ENCODE measurements at regions not wholly inside any gene's neighbourhood (a gene's known extent, or its start where the extent isn't known, plus 50 kb on each side); places are given as distances from the start of the nearest gene placed in this dataset.

- no peak for TF ChIP-seq FOXM1 (IDR thresholded peaks at IDR 0.05; ENCODE audit: borderline replicate concordance, low read depth)
- no peak for TF ChIP-seq NFIC (IDR thresholded peaks at IDR 0.05)
- no peak for TF ChIP-seq TEAD4 (IDR thresholded peaks at IDR 0.05)
- TF ChIP-seq TAF1 (IDR thresholded peaks at IDR 0.05; ENCODE audit: low read depth), result no peak
- TF ChIP-seq RAD21 (IDR thresholded peaks at IDR 0.05; ENCODE audit: low read depth), result no peak
- TF ChIP-seq USF1 (IDR thresholded peaks at IDR 0.05), result no peak
- no peak for TF ChIP-seq TCF12 (IDR thresholded peaks at IDR 0.05; ENCODE audit: low read depth)
- no peak for TF ChIP-seq ZBTB7A (IDR thresholded peaks at IDR 0.05; ENCODE audit: low read depth)
- no peak for TF ChIP-seq MAX (IDR thresholded peaks at IDR 0.05)
- TF ChIP-seq CEBPB (IDR thresholded peaks at IDR 0.05), result no peak
- TF ChIP-seq REST (IDR thresholded peaks at IDR 0.05; ENCODE audit: low read depth), result no peak
Measured at GRCh38 chr20:56945901-56946300, 316.8 kb downstream of the TFAP2C start.

- no peak for TF ChIP-seq EP300 (IDR thresholded peaks at IDR 0.05; ENCODE audit: borderline replicate concordance)
- peak; percentile 33; the same call in 1 of the 2 replicates for TF ChIP-seq USF1 (IDR thresholded peaks at IDR 0.05)
Measured at GRCh38 chr20:56949318-56949717, 317.1 kb downstream of the BMP7 start.

- TF ChIP-seq ZBTB7A (IDR thresholded peaks at IDR 0.05; ENCODE audit: low read depth) (no peak), REST (IDR thresholded peaks at IDR 0.05; ENCODE audit: low read depth) (no peak), CREB1 (IDR thresholded peaks at IDR 0.05; ENCODE audit: low read depth) (no peak), NFIC (IDR thresholded peaks at IDR 0.05) (no peak), TCF12 (IDR thresholded peaks at IDR 0.05; ENCODE audit: low read depth) (no peak), EGR1 (IDR thresholded peaks at IDR 0.05) (no peak), USF1 (IDR thresholded peaks at IDR 0.05) (no peak), TAF1 (IDR thresholded peaks at IDR 0.05; ENCODE audit: low read depth) (no peak), RAD21 (IDR thresholded peaks at IDR 0.05; ENCODE audit: low read depth) (no peak), EP300 (IDR thresholded peaks at IDR 0.05; ENCODE audit: borderline replicate concordance) (no peak), CEBPB (IDR thresholded peaks at IDR 0.05) (no peak), FOXM1 (IDR thresholded peaks at IDR 0.05; ENCODE audit: borderline replicate concordance, low read depth) (no peak), MAX (IDR thresholded peaks at IDR 0.05) (no peak), TEAD4 (IDR thresholded peaks at IDR 0.05) (no peak), YY1 (IDR thresholded peaks at IDR 0.05; ENCODE audit: low read depth) (no peak)
Measured at GRCh38 chr20:56952258-56953047, 314.0 kb downstream of the BMP7 start.

GRCh38 chr20:56953048-56953586 is 313.3 kb downstream of the BMP7 start:
- TF ChIP-seq TCF12 (IDR thresholded peaks at IDR 0.05; ENCODE audit: low read depth), result no peak
- no peak for TF ChIP-seq CEBPB (IDR thresholded peaks at IDR 0.05)
- no peak for TF ChIP-seq EGR1 (IDR thresholded peaks at IDR 0.05)
- TF ChIP-seq CREB1 (IDR thresholded peaks at IDR 0.05; ENCODE audit: low read depth), result no peak

- no peak for TF ChIP-seq CEBPB (IDR thresholded peaks at IDR 0.05)
- no peak for TF ChIP-seq EGR1 (IDR thresholded peaks at IDR 0.05)
- no peak for TF ChIP-seq YY1 (IDR thresholded peaks at IDR 0.05; ENCODE audit: low read depth)
- no peak for TF ChIP-seq REST (IDR thresholded peaks at IDR 0.05; ENCODE audit: low read depth)
- no peak for TF ChIP-seq TAF1 (IDR thresholded peaks at IDR 0.05; ENCODE audit: low read depth)
- TF ChIP-seq FOXM1 (IDR thresholded peaks at IDR 0.05; ENCODE audit: borderline replicate concordance, low read depth), result no peak
- TF ChIP-seq TEAD4 (IDR thresholded peaks at IDR 0.05), result no peak
- TF ChIP-seq NFIC (IDR thresholded peaks at IDR 0.05), result no peak
- TF ChIP-seq CREB1 (IDR thresholded peaks at IDR 0.05; ENCODE audit: low read depth), result no peak
- TF ChIP-seq MAX (IDR thresholded peaks at IDR 0.05), result no peak
Measured at GRCh38 chr20:56954797-56955196, 311.6 kb downstream of the BMP7 start.

All from Ishikawa (cell line).